ENCODE measurements at regions not wholly inside any gene's neighbourhood (a gene's known extent, or its start where the extent isn't known, plus 50 kb on each side); places are given as distances from the start of the nearest gene placed in this dataset.

- no peak for DNase-seq (ENCODE audit: low read depth, low spot score)
- ChIA-PET POLR2A (no interaction called here), CTCF (interaction anchor here (0.7 to 1.5 kb wide), 5 partner anchors 12 to 538 kb away, joined by 3 to 5 read pairs (median 3); no protein-coding TSS in a partner anchor)
- H3K27ac ChIP-seq (ENCODE audit: insufficient read depth, low read depth, low read length): no peak overlapping the region
- no peaks in the 10 kb centered on the region for H4K20me1 ChIP-seq (replicated peaks; ENCODE audit: control insufficient read depth, extremely low read depth, insufficient read depth, low read length)
- no peaks in the 10 kb centered on the region for H3K36me3 ChIP-seq (ENCODE audit: control insufficient read depth in 2 of 2, extremely low read depth in 1 of 2, insufficient read depth in 2 of 2, low read length in 2 of 2)
- H3K4me1 ChIP-seq (ENCODE audit: control insufficient read depth, extremely low read depth, insufficient read depth, low read length): peaks cover 5% of the 10 kb centered on the region
- no peaks in the 10 kb centered on the region for H3K9me1 ChIP-seq (replicated peaks; ENCODE audit: control insufficient read depth, extremely low read depth, insufficient read depth, low read length)
- no peak overlapping the region for H2AFZ ChIP-seq (ENCODE audit: low read depth, low read length)
- no peak overlapping the region for H3K4me3 ChIP-seq (replicated peaks in 1 of 3; ENCODE audit: insufficient read depth in 1 of 3, low read depth in 1 of 3, low read length in 3 of 3)
- TF ChIP-seq JUN (IDR thresholded peaks at IDR 0.05; ENCODE audit: borderline replicate concordance, insufficient read depth, insufficient read length, low read depth) (no peak), GATA2 (IDR thresholded peaks at IDR 0.05; ENCODE audit: insufficient read depth, insufficient read length, low read depth, low read length) (no peak), MYC (IDR thresholded peaks at IDR 0.05; ENCODE audit: low read depth, low read length) (no peak), FOS (IDR thresholded peaks at IDR 0.05; ENCODE audit: borderline replicate concordance, insufficient read depth, low read length) (no peak), EZH2 (IDR thresholded peaks at IDR 0.05; ENCODE audit: borderline replicate concordance, low read depth, low read length, severe bottlenecking) (no peak), POLR2AphosphoS5 (IDR thresholded peaks at IDR 0.05; ENCODE audit: insufficient read depth, low read depth, low read length) (no peak), MAX (IDR thresholded peaks at IDR 0.05; ENCODE audit: insufficient read depth, insufficient read length) (no peak), POLR2A (IDR thresholded peaks at IDR 0.05; ENCODE audit: low read depth, low read length) (no peak), CTCF (IDR thresholded peaks at IDR 0.05; ENCODE audit: extremely low read depth in 1 of 2, insufficient read depth in 1 of 2, low read depth in 1 of 2, low read length in 2 of 2) (no peak)
- no TSS peak for BruUV-seq (replicated peaks)
- no peaks in the 10 kb centered on the region for H3K79me2 ChIP-seq (ENCODE audit: control insufficient read depth, insufficient read depth, low read length)
- no peak overlapping the region for H3K9ac ChIP-seq (replicated peaks; ENCODE audit: extremely low read depth, insufficient read depth, low read length)
- intact Hi-C loops (cut with micrococcal nuclease) (no loop called here), dilution Hi-C loops (cut with MboI; ENCODE audit: extremely low pct_ligation_motif_present, low sequenced_read_pairs) (no loop called here)
- no peaks in the 10 kb centered on the region for H3K27me3 ChIP-seq (ENCODE audit: control insufficient read depth in 2 of 2, insufficient read depth in 2 of 2, low read length in 2 of 2)
- no peaks in the 10 kb centered on the region for H3K9me3 ChIP-seq (replicated peaks; ENCODE audit: control insufficient read depth, insufficient read depth, low read length)
- no peak for FAIRE-seq
- H3K4me2 ChIP-seq (ENCODE audit: insufficient read depth, low read length): no peak overlapping the region
Observed at GRCh38 chr3:177589041-177589650, 391.9 kb upstream of the TBL1XR1 start.
